Vagina (tissue), 2 donors: ENCODE measurements at regions not wholly inside any gene's neighbourhood (a gene's known extent, or its start where the extent isn't known, plus 50 kb on each side); places are given as distances from the start of the nearest gene placed in this dataset.

ENCODE experiments used
- DNase-seq, 2 donors: peaks; one replicate each; pipeline ENCODE4 v3.0.0-alpha.2; 2017; ENCODE audit errors: extremely low spot score in 2 of 2
- H3K27ac ChIP-seq: fragments of 200-600 bp; sonication (generic); one replicate; pipeline ENCODE4 v1.5.1; 2019
- H3K27me3 ChIP-seq: fragments of 200-600 bp; sonication (generic); one replicate; pipeline ENCODE4 v1.5.1; 2019
- H3K36me3 ChIP-seq, 2 donors: fragments of 200-600 bp; sonication (generic); one replicate each; pipeline ENCODE4 v1.5.1; 2017 to 2019
- H3K4me1 ChIP-seq: fragments of 200-600 bp; sonication (generic); one replicate; pipeline ENCODE4 v1.5.1; 2019
- H3K4me3 ChIP-seq, 2 donors: fragments of 200-600 bp; sonication (generic); 1 replicate in 1 of 2; 2 replicates in 1 of 2; pipeline ENCODE4 v1.5.1; 2016 to 2019
- H3K9me3 ChIP-seq: fragments of 200-600 bp; sonication (generic); one replicate; pipeline ENCODE4 v1.5.1; 2019
- CTCF ChIP-seq, 3 experiments: fragments of 450-650 bp in 2 of 3; fragments of 200-600 bp in 1 of 3; sonication (generic) in 1 of 3; IDR thresholded peaks; one replicate each; pipeline ENCODE4 v1.5.1; 2017 to 2019; ENCODE audit warnings: antibody characterized with exemption in 3 of 3, mild to moderate bottlenecking in 2 of 3, moderate library complexity in 2 of 3
- POLR2A ChIP-seq, 2 donors: fragments of 450-650 bp; IDR thresholded peaks; one replicate each; pipeline ENCODE4 v1.6.1; 2017; ENCODE audit warnings: antibody characterized with exemption in 2 of 2, mild to moderate bottlenecking in 2 of 2, moderate library complexity in 2 of 2
- POLR2AphosphoS5 ChIP-seq, 2 donors: sonication (generic); formaldehyde crosslinking; IDR thresholded peaks; one replicate each; pipeline ENCODE4 v1.9.0; 2017; ENCODE audit warnings: antibody characterized with exemption in 2 of 2, mild to moderate bottlenecking in 2 of 2, low read depth in 1 of 2; ENCODE audit not compliant: insufficient read depth in 1 of 2
- intact Hi-C: fragments of 100-400 bp; cut with DNase I; formaldehyde crosslinking; loops from one replicate; pipeline ENCODE4 v1.15.1; 2023

- H3K4me3 ChIP-seq = no peak overlapping the region
- intact Hi-C loops = no loop called here
- H3K27me3 ChIP-seq = no peaks in the 10 kb centered on the region
- H3K36me3 ChIP-seq = no peaks in the 10 kb centered on the region
- no peaks in the 10 kb centered on the region for H3K4me1 ChIP-seq
- H3K9me3 ChIP-seq = no peaks in the 10 kb centered on the region
- no peak for DNase-seq
- no peak for TF ChIP-seq CTCF (IDR thresholded peaks at IDR 0.05)
- no peak for TF ChIP-seq POLR2AphosphoS5 (IDR thresholded peaks at IDR 0.05; ENCODE audit: insufficient read depth in 1 of 2, low read depth in 1 of 2)
- TF ChIP-seq POLR2A (IDR thresholded peaks at IDR 0.05) = no peak
- H3K27ac ChIP-seq = no peak overlapping the region
Observed at GRCh38 chr5:74111764-74112163, 485.8 kb downstream of the ARHGEF28 start.

GRCh38 chr5:74109344-74109743 lies 483.3 kb downstream of the ARHGEF28 start:
- H3K4me1 ChIP-seq = no peaks in the 10 kb centered on the region
- no peak overlapping the region for H3K27ac ChIP-seq
- TF ChIP-seq POLR2AphosphoS5 (IDR thresholded peaks at IDR 0.05; ENCODE audit: insufficient read depth in 1 of 2, low read depth in 1 of 2) (no peak), CTCF (IDR thresholded peaks at IDR 0.05) (no peak), POLR2A (IDR thresholded peaks at IDR 0.05) (no peak)
- intact Hi-C loops = no loop called here
- no peaks in the 10 kb centered on the region for H3K9me3 ChIP-seq
- H3K36me3 ChIP-seq = no peaks in the 10 kb centered on the region
- H3K27me3 ChIP-seq = no peaks in the 10 kb centered on the region
- no peak for DNase-seq
- no peak overlapping the region for H3K4me3 ChIP-seq

- Histone ChIP-seq H3K4me3 (no peak overlapping the region), H3K4me1 (no peaks in the 10 kb centered on the region), H3K27ac (no peak overlapping the region), H3K9me3 (no peaks in the 10 kb centered on the region), H3K36me3 (no peaks in the 10 kb centered on the region), H3K27me3 (no peaks in the 10 kb centered on the region)
- intact Hi-C loops = no loop called here
- no peak for DNase-seq
- no peak for TF ChIP-seq POLR2AphosphoS5 (IDR thresholded peaks at IDR 0.05; ENCODE audit: insufficient read depth in 1 of 2, low read depth in 1 of 2)
- TF ChIP-seq POLR2A (IDR thresholded peaks at IDR 0.05) = no peak
- TF ChIP-seq CTCF (IDR thresholded peaks at IDR 0.05) = no peak
Observed at GRCh38 chr5:74107899-74108298, 481.9 kb downstream of the ARHGEF28 start.

- Histone ChIP-seq H3K9me3 (no peaks in the 10 kb centered on the region), H3K27me3 (no peaks in the 10 kb centered on the region), H3K27ac (no peak overlapping the region), H3K4me1 (no peaks in the 10 kb centered on the region), H3K36me3 (no peaks in the 10 kb centered on the region), H3K4me3 (no peak overlapping the region)
- DNase-seq = no peak
- intact Hi-C loops = no loop called here
- TF ChIP-seq CTCF (IDR thresholded peaks at IDR 0.05) = no peak
- no peak for TF ChIP-seq POLR2A (IDR thresholded peaks at IDR 0.05)
- TF ChIP-seq POLR2AphosphoS5 (IDR thresholded peaks at IDR 0.05; ENCODE audit: insufficient read depth in 1 of 2, low read depth in 1 of 2) = no peak
Observed at GRCh38 chr5:74105126-74105780, 479.3 kb downstream of the ARHGEF28 start.

GRCh38 chr5:74103131-74104023 lies 477.4 kb downstream of the ARHGEF28 start:
- no peak for DNase-seq
- Histone ChIP-seq H3K9me3 (no peaks in the 10 kb centered on the region), H3K36me3 (no peaks in the 10 kb centered on the region), H3K27ac (no peak overlapping the region), H3K4me3 (no peak overlapping the region), H3K4me1 (no peaks in the 10 kb centered on the region), H3K27me3 (no peaks in the 10 kb centered on the region)
- TF ChIP-seq POLR2A (IDR thresholded peaks at IDR 0.05) (no peak), CTCF (IDR thresholded peaks at IDR 0.05) (no peak), POLR2AphosphoS5 (IDR thresholded peaks at IDR 0.05; ENCODE audit: insufficient read depth in 1 of 2, low read depth in 1 of 2) (no peak)
- intact Hi-C loops = no loop called here
